ENCODE measurements at regions not wholly inside any gene's neighbourhood (a gene's known extent, or its start where the extent isn't known, plus 50 kb on each side); places are given as distances from the start of the nearest gene placed in this dataset.
A peak's percentile ranks its signal among the peaks of the same experiment; 100 is the strongest.

- intact Hi-C loops (cut with micrococcal nuclease) = no loop called here
- no TSS peak for BruUV-seq (replicated peaks)
- ChIA-PET CTCF (interaction anchor here (1.5 kb wide), 1 partner anchor 11 kb away, joined by 3 read pairs; no protein-coding TSS in a partner anchor), POLR2A (no interaction called here)
- no peaks in the 10 kb centered on the region for H3K27me3 Mint-ChIP-seq (ENCODE audit: insufficient read depth, unreplicated experiment)
- H3K4me1 Mint-ChIP-seq (ENCODE audit: insufficient read depth, unreplicated experiment) = no peaks in the 10 kb centered on the region
- DNase-seq (ENCODE audit: unreplicated experiment) = no peak
- no peak for TF ChIP-seq CTCF (IDR thresholded peaks at IDR 0.05; ENCODE audit: unreplicated experiment)
- H3K9me3 Mint-ChIP-seq (ENCODE audit: unreplicated experiment) = no peaks in the 10 kb centered on the region
- H3K36me3 Mint-ChIP-seq (ENCODE audit: insufficient read depth, unreplicated experiment) = no peaks in the 10 kb centered on the region
- H3K27ac Mint-ChIP-seq (ENCODE audit: low read depth, unreplicated experiment) = no peak overlapping the region
- no peak overlapping the region for H3K4me3 Mint-ChIP-seq (ENCODE audit: unreplicated experiment)
These were observed 123.8 kb upstream of the ZBTB20 start for GRCh38 chr3:115270849-115271248.

- POLR2A ChIA-PET = interaction anchor here (0.6 to 0.7 kb wide), 2 partner anchors 28 to 126 kb away, joined by 4 read pairs; no protein-coding TSS in a partner anchor
- Mint-ChIP-seq H3K27ac (ENCODE audit: low read depth, unreplicated experiment) (no peak overlapping the region), H3K9me3 (ENCODE audit: unreplicated experiment) (no peaks in the 10 kb centered on the region), H3K36me3 (ENCODE audit: insufficient read depth, unreplicated experiment) (no peaks in the 10 kb centered on the region), H3K4me3 (ENCODE audit: unreplicated experiment) (no peak overlapping the region), H3K27me3 (ENCODE audit: insufficient read depth, unreplicated experiment) (no peaks in the 10 kb centered on the region), H3K4me1 (ENCODE audit: insufficient read depth, unreplicated experiment) (no peaks in the 10 kb centered on the region)
- CTCF ChIA-PET = no interaction called here
- no peak for TF ChIP-seq CTCF (IDR thresholded peaks at IDR 0.05; ENCODE audit: unreplicated experiment)
- intact Hi-C loops (cut with micrococcal nuclease) = no loop called here
- no peak for DNase-seq (ENCODE audit: unreplicated experiment)
- BruUV-seq (replicated peaks) = no TSS peak
These were observed 125.1 kb upstream of the ZBTB20 start for GRCh38 chr3:115272036-115272824.

GRCh38 chr3:115275896-115276295, 128.8 kb upstream of the ZBTB20 start:
- ChIA-PET CTCF (interaction anchor here (0.6 kb wide), 1 partner anchor 23 kb away, joined by 3 read pairs; no protein-coding TSS in a partner anchor), POLR2A (no interaction called here)
- no peaks in the 10 kb centered on the region for H3K36me3 Mint-ChIP-seq (ENCODE audit: insufficient read depth, unreplicated experiment)
- H3K27ac Mint-ChIP-seq (ENCODE audit: low read depth, unreplicated experiment) = no peak overlapping the region
- TF ChIP-seq CTCF (IDR thresholded peaks at IDR 0.05; ENCODE audit: unreplicated experiment) = no peak
- BruUV-seq (replicated peaks) = no TSS peak
- DNase-seq (ENCODE audit: unreplicated experiment) = peak; percentile 29
- H3K9me3 Mint-ChIP-seq (ENCODE audit: unreplicated experiment) = no peaks in the 10 kb centered on the region
- no peak overlapping the region for H3K4me3 Mint-ChIP-seq (ENCODE audit: unreplicated experiment)
- H3K27me3 Mint-ChIP-seq (ENCODE audit: insufficient read depth, unreplicated experiment) = no peaks in the 10 kb centered on the region
- no peaks in the 10 kb centered on the region for H3K4me1 Mint-ChIP-seq (ENCODE audit: insufficient read depth, unreplicated experiment)
- intact Hi-C loops (cut with micrococcal nuclease) = no loop called here

DNA sequence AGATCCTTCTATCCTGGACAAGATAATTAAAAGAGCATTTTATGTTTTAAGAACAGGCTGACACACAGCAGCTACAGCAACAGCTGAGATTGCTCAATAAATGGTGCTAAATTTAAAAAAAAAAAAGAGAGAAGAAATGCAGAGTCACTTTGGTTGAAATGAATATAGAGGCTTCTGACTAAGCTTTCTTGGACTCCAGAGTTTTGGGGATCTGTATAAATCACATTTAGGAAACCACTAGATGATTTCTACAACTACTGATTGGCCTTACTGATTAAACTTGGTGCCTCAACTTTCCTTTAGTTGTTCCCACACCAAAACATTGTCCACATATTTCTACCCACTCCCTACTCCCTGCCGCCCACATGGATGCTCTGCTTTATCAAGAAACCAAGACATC, 132.9 kb upstream of the ZBTB20 start:
- no peak for DNase-seq (ENCODE audit: unreplicated experiment)
- CTCF ChIA-PET = no interaction called here
- Mint-ChIP-seq H3K36me3 (ENCODE audit: insufficient read depth, unreplicated experiment) (no peaks in the 10 kb centered on the region), H3K27me3 (ENCODE audit: insufficient read depth, unreplicated experiment) (no peaks in the 10 kb centered on the region), H3K9me3 (ENCODE audit: unreplicated experiment) (no peaks in the 10 kb centered on the region), H3K4me3 (ENCODE audit: unreplicated experiment) (no peak overlapping the region), H3K27ac (ENCODE audit: low read depth, unreplicated experiment) (no peak overlapping the region), H3K4me1 (ENCODE audit: insufficient read depth, unreplicated experiment) (no peaks in the 10 kb centered on the region)
- BruUV-seq (replicated peaks) = no TSS peak
- TF ChIP-seq CTCF (IDR thresholded peaks at IDR 0.05; ENCODE audit: unreplicated experiment) = no peak
- POLR2A ChIA-PET = no interaction called here
- intact Hi-C loops (cut with micrococcal nuclease) = no loop called here
